HepG2 (cell line): ENCODE measurements at regions not wholly inside any gene's neighbourhood (a gene's known extent, or its start where the extent isn't known, plus 50 kb on each side); places are given as distances from the start of the nearest gene placed in this dataset.
A peak's percentile ranks its signal among the peaks of the same experiment; 100 is the strongest.
"Not testable (repeated sequence)": the region's sequence is repeated elsewhere in the genome, so short reads cannot be mapped to it uniquely, and the experiment has no call there.

Source experiments
- ATAC-seq: fragments of 200-7000 bp; cut with Tn5 transposase; 3 replicates; pipeline ENCODE4 v1.9.1; 2020; ENCODE audit warnings: mild to moderate bottlenecking, moderate library complexity
- BruUV-seq: library from RNA; stranded (reverse); fragments of 400-500 nt; replicated peaks from 2 replicates; lab custom pipeline; 2021; lab: Mats Ljungman, UMichigan
- CTCF ChIA-PET: fragments of 300-600 bp; formaldehyde crosslinking; extraction: SDS; loops from one replicate; lab custom pipeline; 2021; ENCODE audit warnings: low total read pairs, inconsistent platforms, low intra/inter-chr PET ratio; lab: Yijun Ruan, JAX
- POLR2A ChIA-PET: fragments of 350-600 bp; sonication (Branson Sonifier 250); formaldehyde crosslinking; loops from one replicate; lab custom pipeline; 2020; ENCODE audit warnings: antibody characterized with exemption, inconsistent platforms; lab: Yijun Ruan, JAX
- DNase-seq: peaks from one replicate; pipeline ENCODE4 v3.0.0-alpha.2; 2015; ENCODE audit warnings: low spot score
- FAIRE-seq: peaks from 3 replicates; lab custom pipeline; 2011; peaks lifted over from hg19 to GRCh38; lab: Jason Lieb, UNC
- H2AFZ ChIP-seq: one replicate; pipeline ENCODE4 v1.6.1; 2011; ENCODE audit warnings: low read length, inconsistent platforms
- H3K27ac ChIP-seq: fragments of 300-600 bp; 3 replicates; pipeline ENCODE4 v1.8.0; 2011; ENCODE audit warnings: mixed run types, mild to moderate bottlenecking, mixed read lengths, low read length, inconsistent platforms; ENCODE audit not compliant: insufficient read depth; ENCODE audit errors: extremely low read length
- H3K27me3 ChIP-seq, 2 experiments: fragments of 200-600 bp in 1 of 2; 2 replicates in 1 of 2; 3 replicates in 1 of 2; pipeline versions ENCODE4 v1.6.0 to v1.8.0; 2011; ENCODE audit warnings: low read length in 2 of 2, mild to moderate bottlenecking in 2 of 2, moderate library complexity in 2 of 2, inconsistent platforms in 1 of 2; ENCODE audit not compliant: insufficient read depth in 2 of 2, control insufficient read depth in 1 of 2
- H3K36me3 ChIP-seq, 2 experiments: fragments of 200-600 bp in 1 of 2; replicated peaks in 1 of 2; 2 replicates in 1 of 2; 3 replicates in 1 of 2; pipeline versions ENCODE4 v1.5.1 to v1.8.0; 2011; ENCODE audit warnings: low read length in 2 of 2, inconsistent platforms in 1 of 2; ENCODE audit not compliant: insufficient read depth in 2 of 2, control insufficient read depth in 1 of 2
- H3K4me1 ChIP-seq: 2 replicates; pipeline ENCODE4 v1.5.1; 2012; ENCODE audit warnings: low read length, inconsistent platforms; ENCODE audit not compliant: insufficient read depth
- H3K4me2 ChIP-seq: 2 replicates; pipeline ENCODE4 v1.6.0; 2011; ENCODE audit warnings: low read depth, low read length, inconsistent platforms
- H3K4me3 ChIP-seq, 3 experiments: fragments of 200-600 bp in 1 of 3; sonication (generic), shearing (Covaris generic) in 1 of 3; replicated peaks in 1 of 3; 2 replicates each; pipeline ENCODE4 v1.5.1; 2011 to 2016; ENCODE audit warnings: low read length in 3 of 3, inconsistent platforms in 2 of 3, low read depth in 2 of 3, mild to moderate bottlenecking in 2 of 3, control low read depth in 1 of 3, mixed read lengths in 1 of 3; ENCODE audit not compliant: insufficient read depth in 1 of 3
- H3K79me2 ChIP-seq: one replicate; pipeline ENCODE4 v1.6.1; 2011; ENCODE audit warnings: low read length, inconsistent platforms; ENCODE audit not compliant: insufficient read depth
- H3K9ac ChIP-seq: 2 replicates; pipeline ENCODE4 v1.6.0; 2011; ENCODE audit warnings: mild to moderate bottlenecking, low read depth, low read length, inconsistent platforms; ENCODE audit not compliant: insufficient read depth
- H3K9me3 ChIP-seq: 2 replicates; pipeline ENCODE4 v1.5.1; 2012; ENCODE audit warnings: mild to moderate bottlenecking, low read length
- H4K20me1 ChIP-seq: 2 replicates; pipeline ENCODE4 v1.6.0; 2011; ENCODE audit warnings: inconsistent platforms, mild to moderate bottlenecking, low read length, moderate library complexity; ENCODE audit not compliant: insufficient read depth
- FOSL2 ChIP-seq: sonication (generic); formaldehyde crosslinking; IDR thresholded peaks from 2 replicates; pipeline ENCODE4 v1.4.0; 2020; ENCODE audit warnings: missing genetic modification reagents
- HNF4A ChIP-seq: sonication (generic); formaldehyde crosslinking; IDR thresholded peaks from 2 replicates; pipeline ENCODE4 v1.4.0; 2020; ENCODE audit warnings: missing genetic modification reagents
- PAXIP1 ChIP-seq: sonication (generic); formaldehyde crosslinking; conservative IDR thresholded peaks from 2 replicates; pipeline ENCODE4 v1.4.0; 2020; ENCODE audit warnings: mild to moderate bottlenecking, missing genetic modification reagents, moderate library complexity
- RBFOX2 ChIP-seq: fragments of 200-400 bp; formaldehyde crosslinking; IDR thresholded peaks from 2 replicates; pipeline ENCODE4 v1.6.1; 2017; ENCODE audit warnings: low read depth, mild to moderate bottlenecking, low read length
- UBTF ChIP-seq: sonication (generic); formaldehyde crosslinking; IDR thresholded peaks from 2 replicates; pipeline ENCODE4 v1.4.0; 2020; ENCODE audit warnings: mild to moderate bottlenecking, missing genetic modification reagents
- ZNF230 ChIP-seq: sonication (generic); formaldehyde crosslinking; IDR thresholded peaks from 2 replicates; pipeline ENCODE4 v1.4.0; 2020; ENCODE audit warnings: mild to moderate bottlenecking, missing genetic modification reagents
- WGBS: methylation state at CpG from one replicate; pipeline ENCODE4 v1.1.6; 2017; ENCODE audit warnings: low lambda C conversion rate; 5-methylcytosine and 5-hydroxymethylcytosine counted together
- in situ Hi-C: cut with HindIII; loops from 2 replicates; pipeline ENCODE4 v1.10.0; 2017; ENCODE audit warnings: low pct_unique_long_range_greater_than_20kb; ENCODE audit not compliant: extremely low pct_ligation_motif_present
- intact Hi-C: fragments of 100-400 bp; cut with micrococcal nuclease; formaldehyde crosslinking; loops from one replicate; pipeline ENCODE4 v1.10.0; 2022; ENCODE audit not compliant: unreplicated experiment
- TF ChIP-seq, protein P1 (sequence below): sonication (generic); IDR thresholded peaks from 2 replicates; pipeline ENCODE4 v1.6.1; 2016; ENCODE audit warnings: low read depth, borderline replicate concordance
- TF ChIP-seq, protein P2 (sequence below): IDR thresholded peaks from 2 replicates; pipeline ENCODE4 v1.6.1; 2012; ENCODE audit warnings: inconsistent platforms
- TF ChIP-seq, protein P3 (sequence below): sonication (generic); formaldehyde crosslinking; IDR thresholded peaks from 2 replicates; pipeline ENCODE4 v1.5.0; 2020; ENCODE audit warnings: mild to moderate bottlenecking, missing genetic modification reagents

GRCh38 chr16:88234421-88235271 is 148.1 kb upstream of the ZNF469 start:
- ATAC-seq (peak; percentile 87), FAIRE-seq (peak; percentile 99), DNase-seq (peak; percentile 62)
- Histone ChIP-seq H3K9ac (peak overlapping the region; percentile 74), H3K4me2 (peak overlapping the region; percentile 73), H3K4me3 (peak overlapping the region in 2 of 3 experiments; percentile 47 to 55; a peak in 4 of 6 replicates), H3K27ac (peak overlapping the region; percentile 96), H3K4me1 (peaks cover 70% of the 10 kb centered on the region)
- in situ Hi-C loops, H3K27me3 ChIP-seq, intact Hi-C loops, H4K20me1 ChIP-seq, CTCF ChIA-PET, H3K36me3 ChIP-seq, POLR2A ChIA-PET, H3K9me3 ChIP-seq, H3K79me2 ChIP-seq, H2AFZ ChIP-seq: not testable (repeated sequence)
- 34% methylated on average over 23 of the region's 46 CpGs for WGBS
- TSS peak; percentile 85 for BruUV-seq
- TF ChIP-seq HNF4A (CRISPR knock-in tag) (peak; percentile 46; the same call in 1 of the 2 replicates), ZNF230 (CRISPR knock-in tag) (0 out of 2 replicates have a peak, but pooled peaks have one; percentile 43), FOSL2 (CRISPR knock-in tag) (peak; percentile 75), UBTF (CRISPR knock-in tag) (peak; percentile 79), RBFOX2 (peak; percentile 70), PAXIP1 (CRISPR knock-in tag) (peak; percentile 66)
- TF ChIP-seq, protein P1, sequence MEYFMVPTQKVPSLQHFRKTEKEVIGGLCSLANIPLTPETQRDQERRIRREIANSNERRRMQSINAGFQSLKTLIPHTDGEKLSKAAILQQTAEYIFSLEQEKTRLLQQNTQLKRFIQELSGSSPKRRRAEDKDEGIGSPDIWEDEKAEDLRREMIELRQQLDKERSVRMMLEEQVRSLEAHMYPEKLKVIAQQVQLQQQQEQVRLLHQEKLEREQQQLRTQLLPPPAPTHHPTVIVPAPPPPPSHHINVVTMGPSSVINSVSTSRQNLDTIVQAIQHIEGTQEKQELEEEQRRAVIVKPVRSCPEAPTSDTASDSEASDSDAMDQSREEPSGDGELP, result peak; percentile 28; the same call in 1 of the 2 replicates
- TF ChIP-seq, protein P2, sequence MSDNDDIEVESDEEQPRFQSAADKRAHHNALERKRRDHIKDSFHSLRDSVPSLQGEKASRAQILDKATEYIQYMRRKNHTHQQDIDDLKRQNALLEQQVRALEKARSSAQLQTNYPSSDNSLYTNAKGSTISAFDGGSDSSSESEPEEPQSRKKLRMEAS, result 0 out of 2 replicates have a peak, but pooled peaks have one; percentile 33
- TF ChIP-seq, protein P3, sequence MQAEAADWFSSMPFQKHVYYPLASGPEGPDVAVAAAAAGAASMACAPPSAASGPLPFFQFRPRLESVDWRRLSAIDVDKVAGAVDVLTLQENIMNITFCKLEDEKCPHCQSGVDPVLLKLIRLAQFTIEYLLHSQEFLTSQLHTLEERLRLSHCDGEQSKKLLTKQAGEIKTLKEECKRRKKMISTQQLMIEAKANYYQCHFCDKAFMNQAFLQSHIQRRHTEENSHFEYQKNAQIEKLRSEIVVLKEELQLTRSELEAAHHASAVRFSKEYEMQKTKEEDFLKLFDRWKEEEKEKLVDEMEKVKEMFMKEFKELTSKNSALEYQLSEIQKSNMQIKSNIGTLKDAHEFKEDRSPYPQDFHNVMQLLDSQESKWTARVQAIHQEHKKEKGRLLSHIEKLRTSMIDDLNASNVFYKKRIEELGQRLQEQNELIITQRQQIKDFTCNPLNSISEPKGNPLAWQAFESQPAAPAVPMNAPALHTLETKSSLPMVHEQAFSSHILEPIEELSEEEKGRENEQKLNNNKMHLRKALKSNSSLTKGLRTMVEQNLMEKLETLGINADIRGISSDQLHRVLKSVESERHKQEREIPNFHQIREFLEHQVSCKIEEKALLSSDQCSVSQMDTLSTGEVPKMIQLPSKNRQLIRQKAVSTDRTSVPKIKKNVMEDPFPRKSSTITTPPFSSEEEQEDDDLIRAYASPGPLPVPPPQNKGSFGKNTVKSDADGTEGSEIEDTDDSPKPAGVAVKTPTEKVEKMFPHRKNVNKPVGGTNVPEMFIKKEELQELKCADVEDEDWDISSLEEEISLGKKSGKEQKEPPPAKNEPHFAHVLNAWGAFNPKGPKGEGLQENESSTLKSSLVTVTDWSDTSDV, result 0 out of 2 replicates have a peak, but pooled peaks have one; percentile 58
